Gastrocnemius medialis (tissue), 4 donors: ENCODE measurements at regions not wholly inside any gene's neighbourhood (a gene's known extent, or its start where the extent isn't known, plus 50 kb on each side); places are given as distances from the start of the nearest gene placed in this dataset.

Source experiments
- CTCF ChIP-seq, 5 experiments: fragments of 450-650 bp in 3 of 5; fragments of 200-600 bp in 2 of 5; sonication (generic) in 2 of 5; IDR thresholded peaks in 4 of 5; conservative IDR thresholded peaks in 1 of 5; 1 replicate in 4 of 5; 2 replicates in 1 of 5; pipeline ENCODE4 v1.5.1; 2016 to 2019; ENCODE audit warnings: antibody characterized with exemption in 5 of 5, mild to moderate bottlenecking in 3 of 5, moderate library complexity in 3 of 5
- POLR2A ChIP-seq, 2 donors: fragments of 450-650 bp; IDR thresholded peaks; one replicate each; pipeline ENCODE4 v1.6.1; 2017; ENCODE audit warnings: antibody characterized with exemption in 2 of 2, mild to moderate bottlenecking in 2 of 2, moderate library complexity in 2 of 2

GRCh38 chr22:22148905-22149304, 95.7 kb upstream of the VPREB1 start:
- TF ChIP-seq CTCF (IDR thresholded peaks at IDR 0.05 in 4 of 5, conservative IDR thresholded peaks at IDR 0.05 in 1 of 5) (no peak), POLR2A (IDR thresholded peaks at IDR 0.05) (no peak)
